ENCODE measurements at regions not wholly inside any gene's neighbourhood (a gene's known extent, or its start where the extent isn't known, plus 50 kb on each side); places are given as distances from the start of the nearest gene placed in this dataset.
A peak's percentile ranks its signal among the peaks of the same experiment; 100 is the strongest.

DNA sequence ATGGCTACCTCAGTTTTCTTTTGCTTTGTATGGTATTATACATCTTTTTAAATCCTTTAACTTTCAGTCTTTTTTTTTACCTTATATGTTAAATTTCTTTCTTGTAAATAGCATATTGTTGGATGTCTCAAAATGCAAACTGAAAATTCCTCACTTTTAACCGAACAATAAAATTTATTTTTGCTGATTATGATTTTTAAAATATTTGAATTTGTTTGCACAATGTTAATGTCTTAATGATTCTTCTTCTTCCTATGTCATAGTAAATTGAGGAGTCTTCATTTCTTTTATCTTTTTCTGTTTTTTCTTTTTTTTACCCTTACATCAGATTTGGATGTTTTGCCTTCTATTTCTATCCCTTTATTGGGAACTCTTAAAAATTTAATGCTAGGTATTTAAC, 574.2 kb upstream of the CDH4 start:
- H3K27me3 ChIP-seq (ENCODE audit: control insufficient read depth, insufficient read depth, low read length) = no peaks in the 10 kb centered on the region
- no peaks in the 10 kb centered on the region for H3K9me3 ChIP-seq (ENCODE audit: control insufficient read depth in 2 of 3, insufficient read depth in 1 of 3, low read length in 3 of 3)
- intact Hi-C loops (cut with DNase I) = no loop called here
- no peak overlapping the region for H3K4me3 ChIP-seq (ENCODE audit: low read length in 3 of 3)
- no peak overlapping the region for H3K9ac ChIP-seq (ENCODE audit: low read length in 3 of 3)
- H3K36me3 ChIP-seq (ENCODE audit: control insufficient read depth in 2 of 3, insufficient read depth in 3 of 3, low read length in 3 of 3) = no peaks in the 10 kb centered on the region
- TF ChIP-seq, protein P1, sequence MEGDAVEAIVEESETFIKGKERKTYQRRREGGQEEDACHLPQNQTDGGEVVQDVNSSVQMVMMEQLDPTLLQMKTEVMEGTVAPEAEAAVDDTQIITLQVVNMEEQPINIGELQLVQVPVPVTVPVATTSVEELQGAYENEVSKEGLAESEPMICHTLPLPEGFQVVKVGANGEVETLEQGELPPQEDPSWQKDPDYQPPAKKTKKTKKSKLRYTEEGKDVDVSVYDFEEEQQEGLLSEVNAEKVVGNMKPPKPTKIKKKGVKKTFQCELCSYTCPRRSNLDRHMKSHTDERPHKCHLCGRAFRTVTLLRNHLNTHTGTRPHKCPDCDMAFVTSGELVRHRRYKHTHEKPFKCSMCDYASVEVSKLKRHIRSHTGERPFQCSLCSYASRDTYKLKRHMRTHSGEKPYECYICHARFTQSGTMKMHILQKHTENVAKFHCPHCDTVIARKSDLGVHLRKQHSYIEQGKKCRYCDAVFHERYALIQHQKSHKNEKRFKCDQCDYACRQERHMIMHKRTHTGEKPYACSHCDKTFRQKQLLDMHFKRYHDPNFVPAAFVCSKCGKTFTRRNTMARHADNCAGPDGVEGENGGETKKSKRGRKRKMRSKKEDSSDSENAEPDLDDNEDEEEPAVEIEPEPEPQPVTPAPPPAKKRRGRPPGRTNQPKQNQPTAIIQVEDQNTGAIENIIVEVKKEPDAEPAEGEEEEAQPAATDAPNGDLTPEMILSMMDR (IDR thresholded peaks at IDR 0.05; ENCODE audit: borderline replicate concordance, extremely low read depth, insufficient read depth) = no peak
- no peak for DNase-seq
- no peaks in the 10 kb centered on the region for H3K4me1 ChIP-seq (ENCODE audit: control insufficient read depth in 2 of 3, insufficient read depth in 2 of 3, low read depth in 1 of 3, low read length in 3 of 3)
- no peak overlapping the region for H3K27ac ChIP-seq (ENCODE audit: low read depth in 2 of 2, low read length in 2 of 2)
- FAIRE-seq = peak; percentile 27

DNA sequence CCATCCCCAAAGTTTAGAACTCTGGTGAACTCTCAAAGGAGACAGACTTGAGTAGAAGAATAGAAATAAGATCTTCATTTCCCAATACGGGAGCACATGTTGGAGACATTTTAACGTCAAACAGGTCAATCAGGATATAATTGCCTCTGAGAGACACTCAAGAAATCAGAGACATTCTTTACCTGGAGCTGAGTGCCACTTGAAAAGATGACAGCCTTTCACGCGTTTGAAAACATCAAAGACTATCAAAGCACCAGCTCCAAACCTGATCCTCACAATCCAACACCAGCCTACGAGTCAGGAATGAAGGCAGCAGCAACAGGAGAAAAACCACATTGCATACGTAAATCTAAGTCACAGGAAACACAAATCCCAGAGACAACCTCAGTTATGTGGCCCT, 571.5 kb upstream of the CDH4 start:
- intact Hi-C loops (cut with DNase I) = no loop called here
- H3K4me3 ChIP-seq (ENCODE audit: low read length in 3 of 3) = no peak overlapping the region
- H3K9me3 ChIP-seq (ENCODE audit: control insufficient read depth in 2 of 3, insufficient read depth in 1 of 3, low read length in 3 of 3) = no peaks in the 10 kb centered on the region
- H3K9ac ChIP-seq (ENCODE audit: low read length in 3 of 3) = no peak overlapping the region
- no peaks in the 10 kb centered on the region for H3K4me1 ChIP-seq (ENCODE audit: control insufficient read depth in 2 of 3, insufficient read depth in 2 of 3, low read depth in 1 of 3, low read length in 3 of 3)
- H3K27me3 ChIP-seq (ENCODE audit: control insufficient read depth, insufficient read depth, low read length) = no peaks in the 10 kb centered on the region
- TF ChIP-seq, protein P1 (IDR thresholded peaks at IDR 0.05; ENCODE audit: borderline replicate concordance, extremely low read depth, insufficient read depth) = no peak
- no peak for DNase-seq
- FAIRE-seq = no peak
- no peak overlapping the region for H3K27ac ChIP-seq (ENCODE audit: low read depth in 2 of 2, low read length in 2 of 2)
- no peaks in the 10 kb centered on the region for H3K36me3 ChIP-seq (ENCODE audit: control insufficient read depth in 2 of 3, insufficient read depth in 3 of 3, low read length in 3 of 3)

DNA sequence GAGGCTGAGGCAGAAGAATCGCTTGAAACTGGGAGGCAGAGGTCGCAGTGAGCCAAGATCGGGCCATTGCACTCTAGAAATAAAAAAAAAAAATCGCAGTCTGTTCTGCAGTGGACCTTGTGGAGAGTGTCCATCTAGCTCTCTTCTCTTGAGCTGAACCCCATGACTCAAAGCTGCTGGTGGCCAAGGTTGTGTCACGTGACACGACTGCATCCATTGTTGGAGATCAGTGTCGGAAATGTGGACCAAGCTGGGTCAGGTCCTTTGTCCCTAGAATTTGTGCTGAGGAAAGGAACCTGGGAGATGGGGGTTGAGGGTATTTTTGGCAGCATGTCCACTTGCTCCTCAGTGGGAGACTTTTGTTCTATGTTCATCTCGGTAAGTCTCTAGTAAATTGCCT, 564.8 kb upstream of the CDH4 start:
- H3K27me3 ChIP-seq (ENCODE audit: control insufficient read depth, insufficient read depth, low read length) = no peaks in the 10 kb centered on the region
- no peaks in the 10 kb centered on the region for H3K9me3 ChIP-seq (ENCODE audit: control insufficient read depth in 2 of 3, insufficient read depth in 1 of 3, low read length in 3 of 3)
- no peak overlapping the region for H3K4me3 ChIP-seq (ENCODE audit: low read length in 3 of 3)
- TF ChIP-seq, protein P1 (IDR thresholded peaks at IDR 0.05; ENCODE audit: borderline replicate concordance, extremely low read depth, insufficient read depth) = no peak
- FAIRE-seq = no peak
- no peak for DNase-seq
- no peaks in the 10 kb centered on the region for H3K4me1 ChIP-seq (ENCODE audit: control insufficient read depth in 2 of 3, insufficient read depth in 2 of 3, low read depth in 1 of 3, low read length in 3 of 3)
- no peak overlapping the region for H3K27ac ChIP-seq (ENCODE audit: low read depth in 2 of 2, low read length in 2 of 2)
- H3K36me3 ChIP-seq (ENCODE audit: control insufficient read depth in 2 of 3, insufficient read depth in 3 of 3, low read length in 3 of 3) = no peaks in the 10 kb centered on the region
- no peak overlapping the region for H3K9ac ChIP-seq (ENCODE audit: low read length in 3 of 3)
- intact Hi-C loops (cut with DNase I) = no loop called here

DNA sequence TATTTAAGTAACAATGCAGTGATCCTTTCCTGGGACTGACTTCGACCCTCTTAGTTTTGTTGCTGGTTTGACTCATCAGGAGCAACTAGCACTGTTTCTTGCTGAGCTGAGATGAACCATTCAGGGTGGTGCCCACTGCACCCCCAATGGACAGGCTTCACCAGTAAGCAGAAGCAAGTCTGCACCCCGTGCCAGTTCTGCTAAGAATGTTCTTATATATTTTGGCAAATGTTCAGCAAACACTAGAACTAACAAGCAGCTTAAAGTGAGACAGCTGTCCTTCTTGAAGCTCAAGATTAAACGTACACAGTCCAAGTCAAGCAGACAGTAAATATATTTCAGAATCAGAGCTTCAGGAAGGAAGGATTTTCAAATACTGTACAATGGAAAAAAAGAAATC, 561.3 kb upstream of the CDH4 start:
- no peaks in the 10 kb centered on the region for H3K27me3 ChIP-seq (ENCODE audit: control insufficient read depth, insufficient read depth, low read length)
- no peak for FAIRE-seq
- H3K27ac ChIP-seq (ENCODE audit: low read depth in 2 of 2, low read length in 2 of 2) = no peak overlapping the region
- no peaks in the 10 kb centered on the region for H3K36me3 ChIP-seq (ENCODE audit: control insufficient read depth in 2 of 3, insufficient read depth in 3 of 3, low read length in 3 of 3)
- no peak for DNase-seq
- TF ChIP-seq, protein P1 (IDR thresholded peaks at IDR 0.05; ENCODE audit: borderline replicate concordance, extremely low read depth, insufficient read depth) = no peak
- no peak overlapping the region for H3K9ac ChIP-seq (ENCODE audit: low read length in 3 of 3)
- H3K4me1 ChIP-seq (ENCODE audit: control insufficient read depth in 2 of 3, insufficient read depth in 2 of 3, low read depth in 1 of 3, low read length in 3 of 3) = no peaks in the 10 kb centered on the region
- no peak overlapping the region for H3K4me3 ChIP-seq (ENCODE audit: low read length in 3 of 3)
- intact Hi-C loops (cut with DNase I) = no loop called here
- no peaks in the 10 kb centered on the region for H3K9me3 ChIP-seq (ENCODE audit: control insufficient read depth in 2 of 3, insufficient read depth in 1 of 3, low read length in 3 of 3)

Measured in kidney (tissue), 13 donors.